ENCODE measurements at regions not wholly inside any gene's neighbourhood (a gene's known extent, or its start where the extent isn't known, plus 50 kb on each side); places are given as distances from the start of the nearest gene placed in this dataset.
"Not testable (repeated sequence)": the region's sequence is repeated elsewhere in the genome, so short reads cannot be mapped to it uniquely, and the experiment has no call there.

DNA sequence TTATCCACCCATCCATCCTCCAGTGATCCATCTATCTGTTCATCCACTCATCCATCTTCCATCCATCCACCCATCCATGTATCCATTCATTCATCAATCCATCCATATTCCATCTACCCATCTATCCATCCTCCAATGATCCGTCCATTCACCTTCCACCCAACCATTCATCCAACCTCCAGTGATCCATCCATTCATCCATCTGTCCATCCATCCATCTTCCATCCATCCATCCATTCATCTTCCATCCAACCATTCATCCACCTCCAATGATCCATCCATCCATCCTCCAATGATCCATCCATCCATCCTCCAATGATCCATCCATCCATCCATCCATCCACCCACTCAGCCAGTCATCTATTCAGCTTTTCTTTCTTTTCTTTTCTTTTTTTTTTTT lies 156.5 kb upstream of the WSCD1 start:
- no peak for DNase-seq

DNA sequence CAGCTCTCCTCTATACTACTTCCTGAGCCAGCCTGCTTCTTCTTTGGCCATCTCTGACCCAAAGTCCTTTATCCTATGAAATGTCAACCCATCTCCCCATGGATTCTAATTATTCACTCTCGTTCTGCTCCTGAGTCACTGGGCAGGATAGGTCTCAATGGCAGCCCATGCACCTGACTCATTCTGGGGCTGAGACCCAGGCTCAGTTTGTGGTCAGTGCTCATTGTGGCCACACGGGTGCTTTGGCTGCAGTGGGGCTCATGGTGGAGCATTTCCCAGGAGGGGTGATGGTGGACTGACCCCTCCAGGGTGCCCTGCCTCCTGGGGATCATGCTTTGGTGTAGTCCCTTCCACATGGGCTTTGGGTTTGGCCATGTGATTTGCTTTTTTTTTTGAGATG lies 154.8 kb upstream of the WSCD1 start:
- DNase-seq = no peak

DNA sequence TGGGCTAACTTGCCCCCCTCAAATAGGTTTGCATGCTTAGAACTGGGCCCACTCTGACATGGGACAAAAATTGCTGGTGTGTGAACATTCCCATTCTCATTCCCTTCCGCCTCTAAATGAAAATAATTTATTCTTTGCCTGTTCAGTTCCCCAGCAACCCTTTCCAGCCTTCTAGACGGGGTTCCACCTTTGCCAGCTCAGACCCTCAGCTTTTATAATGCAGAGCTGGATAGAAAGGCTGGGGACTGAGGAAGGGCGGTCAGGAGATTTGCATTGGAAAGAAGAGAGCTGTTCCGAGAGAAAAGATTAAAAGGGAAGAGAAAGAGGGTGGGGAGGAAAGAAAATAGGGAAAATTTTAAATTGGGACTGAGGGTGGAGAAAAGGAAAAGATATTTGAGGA lies 151.1 kb upstream of the WSCD1 start:
- DNase-seq = no peak

DNA sequence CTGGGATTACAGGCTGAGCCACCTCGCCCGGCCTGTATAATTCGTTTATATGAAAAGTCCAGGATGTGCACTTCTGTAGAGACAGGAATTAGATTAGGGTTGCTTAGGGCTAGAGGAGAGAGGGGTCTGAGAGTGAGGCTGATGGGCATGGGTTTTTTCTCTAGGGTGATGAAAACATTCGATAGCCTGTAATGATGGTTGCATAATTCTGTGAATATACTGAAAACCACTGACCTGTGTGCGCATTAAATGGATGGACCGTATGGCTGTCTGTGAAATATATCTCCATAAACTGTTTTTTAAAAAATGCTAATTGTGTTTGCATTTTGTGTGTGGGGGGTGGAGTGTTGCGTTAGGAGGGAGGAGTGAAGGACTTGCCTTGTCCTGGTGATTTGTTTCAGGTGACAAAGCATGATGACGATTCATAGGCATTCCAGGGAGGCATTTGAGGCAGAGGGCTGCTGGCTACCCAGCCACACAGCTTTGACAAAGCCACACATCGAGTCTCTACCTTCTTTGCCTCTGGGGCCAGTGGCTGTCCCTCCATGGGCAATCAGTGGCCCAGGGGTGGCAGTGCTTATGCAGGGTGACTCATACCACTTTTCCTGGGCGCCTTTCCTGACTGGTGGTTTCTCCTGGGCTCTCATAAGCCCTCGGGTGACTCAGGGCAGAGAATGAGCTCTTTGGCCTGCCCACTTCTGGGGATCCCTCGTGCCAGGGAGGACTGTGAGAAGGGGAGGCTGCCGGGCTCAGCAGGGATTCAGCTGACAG lies 148.5 kb upstream of the WSCD1 start:
- DNase-seq = no peak

DNA sequence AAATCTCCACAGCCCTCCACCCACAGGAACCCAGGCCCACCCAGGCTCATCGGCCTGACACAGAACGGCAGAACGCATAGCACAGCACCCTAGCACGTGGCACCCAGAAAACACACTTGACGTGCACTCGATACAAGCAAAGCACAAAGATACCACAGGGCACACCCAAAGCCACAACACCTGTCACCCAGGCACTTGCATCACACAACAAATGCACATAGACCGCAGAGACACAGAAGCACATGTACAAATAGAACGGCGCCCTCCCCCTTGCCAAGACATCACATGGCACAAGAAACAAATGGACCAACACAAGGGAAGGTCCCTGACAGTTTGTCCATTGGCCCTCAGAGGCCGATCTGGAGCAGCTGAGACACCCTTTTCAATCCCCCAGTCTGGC lies 147.7 kb upstream of the WSCD1 start:
- no peak for DNase-seq

DNA sequence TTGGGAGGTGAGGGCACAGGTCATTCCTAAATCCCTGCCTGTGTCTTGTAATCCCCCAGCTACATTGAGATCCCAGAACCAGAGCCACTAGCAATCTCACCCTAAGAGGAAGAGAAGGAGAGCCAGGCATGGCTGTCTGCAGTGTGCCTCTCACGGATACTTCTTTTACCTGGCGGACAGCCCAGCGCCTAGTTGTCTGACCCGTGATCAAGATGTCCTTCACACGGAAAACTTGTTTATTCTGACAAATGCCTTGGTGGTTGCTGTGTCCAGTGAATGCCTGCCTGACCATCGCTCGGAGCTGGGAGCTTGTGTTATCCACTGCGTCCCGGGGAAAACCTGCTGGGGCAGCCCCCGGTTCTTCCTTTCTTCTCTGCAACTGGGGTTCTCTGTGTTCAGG lies 140.5 kb upstream of the WSCD1 start:
- DNase-seq = no peak

DNA sequence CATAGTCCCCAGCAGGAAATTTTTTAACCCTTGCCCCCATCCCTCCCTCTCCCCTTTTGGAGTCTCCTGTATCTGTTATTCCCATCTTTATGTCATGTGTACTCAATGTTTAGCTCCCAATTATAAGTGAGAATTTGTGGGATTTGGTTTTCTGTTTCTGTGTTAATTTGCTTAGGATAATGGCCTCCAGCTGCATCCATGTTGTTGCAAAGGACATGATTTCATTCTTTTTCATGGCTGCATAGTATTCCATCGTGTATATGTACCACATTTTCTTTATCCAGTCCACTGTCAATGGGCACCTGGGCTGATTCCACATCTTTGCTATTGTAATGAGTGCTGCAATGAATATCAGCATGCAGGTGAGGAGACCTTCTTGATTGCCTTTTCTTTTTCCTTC lies 139.6 kb upstream of the WSCD1 start:
- DNase-seq = not testable (repeated sequence)

DNA sequence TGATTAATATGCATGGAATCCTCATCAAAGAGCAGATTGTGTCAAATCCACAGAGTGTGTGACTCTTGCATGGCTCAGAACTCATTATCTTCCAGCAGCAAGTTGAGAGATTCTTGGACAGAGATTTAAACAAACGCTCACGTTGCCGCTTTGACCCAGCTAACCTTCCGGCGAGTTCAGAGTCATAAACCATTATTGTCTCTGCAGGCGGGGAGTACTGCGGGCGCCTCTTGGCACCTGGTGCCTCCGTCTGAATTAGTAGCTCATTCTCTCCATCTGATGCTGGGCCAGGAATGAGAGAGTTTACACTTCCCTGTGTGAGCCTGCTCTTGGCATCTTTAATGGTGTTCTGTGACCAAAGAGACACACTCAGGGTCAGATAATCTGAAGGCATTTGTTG lies 138.6 kb upstream of the WSCD1 start:
- no peak for DNase-seq

DNA sequence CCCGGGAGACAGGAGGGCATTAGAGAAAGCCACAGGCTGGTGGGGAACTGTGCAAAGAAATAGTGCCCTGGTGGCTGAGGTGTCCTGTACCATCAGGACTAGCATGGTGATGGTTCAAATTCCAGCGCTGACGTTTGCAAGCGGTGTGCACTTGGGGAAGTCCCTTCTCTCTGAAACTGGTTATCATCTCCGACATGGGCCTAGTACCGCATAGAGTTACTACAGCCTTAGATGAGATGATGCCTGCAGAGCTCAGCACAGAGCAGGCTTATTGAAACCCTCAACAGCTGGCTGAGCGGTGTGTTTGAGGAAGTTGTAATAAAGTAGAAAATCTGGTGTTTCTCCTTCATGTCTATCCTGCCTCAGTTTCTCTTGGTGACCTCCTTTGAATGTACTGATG lies 136.7 kb upstream of the WSCD1 start:
- no peak for DNase-seq

DNA sequence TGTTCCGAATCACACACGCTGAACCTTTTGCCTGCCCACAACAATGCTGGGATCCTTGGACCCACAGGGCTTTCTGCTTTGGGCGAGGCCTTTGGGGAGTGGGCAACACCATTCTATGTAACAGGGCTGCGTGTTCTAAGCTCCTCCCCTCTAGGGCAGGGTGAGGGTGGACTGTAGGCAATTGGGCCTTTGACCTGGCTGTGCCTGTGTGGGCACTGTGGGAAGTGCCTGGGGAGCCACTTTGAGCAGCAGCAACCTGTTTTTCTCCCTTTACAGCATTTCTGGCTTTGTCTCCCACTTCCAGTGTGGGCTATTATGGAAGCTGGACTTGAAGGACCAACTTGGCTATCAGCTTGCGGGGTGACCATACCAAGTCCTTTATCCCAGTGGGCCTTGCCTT lies 128.9 kb upstream of the WSCD1 start:
- DNase-seq = no peak

DNA sequence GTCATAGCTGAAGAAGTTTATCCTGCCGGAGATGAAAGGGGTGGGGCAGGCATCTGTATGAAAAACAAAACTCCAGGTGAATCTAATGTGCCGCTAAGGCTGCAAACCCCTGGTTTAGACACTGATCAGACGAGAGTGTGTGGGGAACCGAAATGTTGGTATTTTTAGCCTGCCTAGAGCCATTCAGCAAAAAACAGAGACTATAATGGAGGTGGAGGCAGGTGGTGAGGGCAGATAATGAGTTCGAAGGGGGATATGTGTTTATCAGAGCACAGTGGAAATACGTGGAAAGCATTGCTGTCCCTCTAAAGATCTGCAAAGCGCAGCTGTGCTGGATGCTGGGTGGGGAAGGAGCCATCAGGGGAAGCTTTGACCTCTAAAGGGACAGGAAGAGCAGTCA lies 127.5 kb upstream of the WSCD1 start:
- DNase-seq = no peak

DNA sequence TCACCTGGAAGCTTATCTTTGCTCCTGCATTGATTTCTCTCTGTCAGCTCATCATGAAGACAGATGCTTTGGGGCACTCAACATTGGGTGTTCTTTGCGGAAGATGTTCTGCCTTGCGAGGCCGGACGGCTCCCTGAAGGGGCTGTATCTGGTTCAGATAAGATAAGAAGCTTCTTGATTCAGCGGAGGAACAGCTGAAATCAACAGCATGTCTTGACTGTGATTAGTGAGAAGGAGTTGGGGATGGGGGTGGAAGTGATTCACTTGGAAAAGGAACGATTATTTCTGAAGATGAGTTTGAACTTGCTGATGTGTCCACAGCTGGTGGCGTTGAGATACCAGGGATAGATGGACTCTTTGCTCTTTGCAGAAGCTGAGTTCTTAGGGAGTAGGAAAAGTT lies 126.9 kb upstream of the WSCD1 start:
- DNase-seq = no peak

DNA sequence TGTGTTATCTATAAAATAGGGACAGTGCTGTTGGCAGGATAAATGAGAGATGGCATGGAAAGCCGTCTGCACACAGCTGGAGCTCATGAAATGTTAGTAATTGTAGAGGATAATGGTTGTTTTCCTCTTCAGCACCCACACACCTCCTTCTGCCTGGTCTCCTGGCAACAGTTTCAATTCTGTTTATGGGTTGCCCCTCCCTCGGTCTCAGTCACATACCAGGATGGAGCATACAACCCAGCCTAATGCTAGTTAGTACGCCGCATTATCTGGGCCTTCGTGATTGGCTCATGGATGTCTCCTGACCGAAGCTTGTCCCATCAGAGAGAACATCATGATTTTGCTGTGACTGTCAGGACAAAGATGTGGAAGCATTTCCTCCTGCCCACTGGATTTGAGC lies 126.2 kb upstream of the WSCD1 start:
- DNase-seq = no peak

DNA sequence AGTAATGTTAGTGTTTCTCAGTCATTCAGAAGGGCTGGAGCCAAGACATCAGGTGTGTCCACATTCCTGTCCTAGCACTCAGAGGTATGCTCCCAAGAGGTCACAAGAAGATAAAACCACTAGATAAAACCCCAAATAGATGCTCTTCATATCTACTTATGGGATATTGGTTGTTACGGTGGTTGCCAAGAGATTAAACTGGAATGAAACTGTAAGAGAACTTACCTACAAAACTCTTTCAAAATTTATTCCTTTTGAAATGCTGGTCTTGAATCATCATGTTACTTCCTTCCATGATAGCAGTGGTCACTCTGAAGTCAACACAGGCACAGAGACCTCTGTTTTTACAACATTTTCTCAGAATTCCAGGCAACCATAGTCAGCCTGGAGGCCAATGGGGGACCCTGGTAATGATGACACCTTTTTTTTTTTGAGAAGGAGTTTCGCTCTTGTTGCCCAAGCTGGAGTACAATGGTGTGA lies 122.4 kb upstream of the WSCD1 start:
- DNase-seq = no peak

DNA sequence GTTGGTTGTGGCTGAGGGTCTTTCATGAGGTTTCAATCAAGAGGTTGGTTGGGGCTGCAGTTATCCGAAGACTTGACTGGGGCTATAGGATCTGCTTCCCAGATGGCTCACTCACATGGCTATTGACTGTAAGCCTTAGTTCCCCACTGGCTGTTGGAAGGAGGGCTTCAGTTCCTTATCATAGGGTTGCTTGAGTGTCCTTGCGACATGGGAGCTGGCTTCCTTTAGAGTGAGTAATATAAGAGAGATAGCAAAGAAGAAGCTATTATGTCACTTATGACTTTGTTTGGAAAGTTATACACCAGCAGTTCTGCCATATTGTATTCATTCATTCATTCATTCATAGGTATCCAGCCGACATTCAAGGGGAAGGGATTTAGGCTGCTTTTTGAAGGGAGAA lies 121.4 kb upstream of the WSCD1 start:
- no peak for DNase-seq

DNA sequence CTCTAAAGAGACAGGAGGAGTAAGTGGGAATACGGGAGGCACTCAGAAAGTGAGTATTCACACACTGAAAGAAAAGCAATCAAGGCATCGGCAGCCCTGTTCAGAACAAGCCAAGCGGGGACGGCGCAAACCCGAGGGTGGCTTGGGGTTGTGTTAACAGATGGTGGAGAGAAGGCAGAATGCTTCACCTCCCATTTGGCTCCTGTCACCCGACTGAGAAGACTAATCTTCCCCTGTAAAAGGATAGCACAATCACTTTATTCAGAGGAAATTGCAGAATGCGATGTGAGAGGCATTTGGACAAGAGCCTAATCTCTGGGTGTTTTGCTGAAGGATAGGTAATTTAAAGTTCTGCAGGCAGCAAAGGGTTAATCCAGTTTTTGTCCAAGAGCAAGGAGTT lies 119.3 kb upstream of the WSCD1 start:
- DNase-seq = no peak

DNA sequence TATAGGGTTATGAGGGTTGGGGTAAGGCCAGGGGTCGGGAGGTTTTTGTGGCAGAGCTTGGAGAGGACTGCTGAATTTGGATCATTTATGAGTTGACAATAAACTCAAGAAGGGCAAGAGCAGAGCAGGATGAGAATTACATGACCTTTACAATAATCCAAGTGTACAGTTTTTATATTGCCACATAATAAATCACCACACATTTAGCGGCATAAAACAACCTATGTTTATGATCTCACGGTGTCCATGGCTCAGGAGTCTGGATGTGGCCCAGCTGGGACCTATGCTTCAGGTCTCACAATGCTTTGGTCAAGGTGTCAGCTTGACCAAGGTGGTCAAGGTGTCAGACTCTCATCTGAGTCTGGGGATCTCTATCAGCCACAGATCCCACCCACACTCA lies 118.3 kb upstream of the WSCD1 start:
- DNase-seq = no peak

DNA sequence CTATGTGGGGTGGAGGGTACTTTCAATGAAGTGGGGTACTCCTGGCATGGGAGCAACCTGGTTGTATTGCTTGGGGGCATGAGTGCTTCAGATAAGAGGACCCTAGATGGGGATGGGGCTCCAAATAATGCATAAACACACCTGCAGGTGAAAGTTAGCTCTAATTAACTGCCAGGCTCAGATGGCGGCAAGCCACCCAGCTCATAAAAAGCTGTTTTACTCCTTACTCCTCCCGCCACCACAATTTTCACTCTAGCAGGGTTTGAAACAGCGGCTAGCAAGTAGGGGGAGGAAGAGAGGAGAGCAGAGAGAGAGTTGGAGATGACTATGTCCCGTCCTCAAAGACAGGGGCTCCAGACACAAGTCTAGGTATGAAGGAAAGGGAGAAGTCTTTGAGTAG lies 117.7 kb upstream of the WSCD1 start:
- DNase-seq = no peak

DNA sequence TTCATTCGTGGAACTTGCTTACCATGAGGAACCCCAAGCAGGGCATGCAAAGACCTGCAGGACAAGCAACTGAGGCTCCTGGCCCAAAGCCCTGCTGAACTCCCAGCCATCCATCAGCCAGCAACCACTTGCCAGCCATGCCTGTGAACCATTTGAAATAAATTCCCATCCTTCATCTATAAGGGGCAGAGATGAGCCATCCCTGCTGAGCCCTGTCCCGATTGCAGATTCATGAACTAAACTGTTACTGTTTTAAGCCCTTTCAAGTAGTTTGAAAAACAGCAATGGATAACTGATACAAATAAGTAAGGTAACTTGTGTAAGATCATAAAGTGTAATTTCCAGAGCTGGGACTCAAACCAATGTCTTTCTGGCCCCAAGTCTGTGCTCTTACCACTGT lies 114.4 kb upstream of the WSCD1 start:
- DNase-seq = no peak

DNA sequence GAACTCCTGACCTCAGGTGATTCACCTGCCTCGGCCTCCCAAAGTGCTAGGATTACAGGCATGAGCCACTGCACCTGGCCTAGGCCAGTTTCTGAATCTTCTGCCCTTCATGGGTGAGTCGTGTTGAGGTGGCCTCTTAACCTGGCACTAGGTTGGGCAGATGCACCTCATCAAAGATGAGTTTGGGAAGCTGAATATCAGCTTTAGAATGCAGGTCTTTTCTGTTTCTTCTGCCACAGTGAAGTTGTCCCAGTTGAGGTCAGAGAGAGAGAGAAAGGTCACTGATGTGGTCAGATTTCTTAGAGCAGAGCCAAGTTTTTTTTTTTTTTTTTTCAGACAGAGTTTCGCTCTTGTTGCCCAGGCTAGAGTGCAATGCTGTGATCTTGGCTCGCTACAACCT lies 111.3 kb upstream of the WSCD1 start:
- DNase-seq = no peak

DNA sequence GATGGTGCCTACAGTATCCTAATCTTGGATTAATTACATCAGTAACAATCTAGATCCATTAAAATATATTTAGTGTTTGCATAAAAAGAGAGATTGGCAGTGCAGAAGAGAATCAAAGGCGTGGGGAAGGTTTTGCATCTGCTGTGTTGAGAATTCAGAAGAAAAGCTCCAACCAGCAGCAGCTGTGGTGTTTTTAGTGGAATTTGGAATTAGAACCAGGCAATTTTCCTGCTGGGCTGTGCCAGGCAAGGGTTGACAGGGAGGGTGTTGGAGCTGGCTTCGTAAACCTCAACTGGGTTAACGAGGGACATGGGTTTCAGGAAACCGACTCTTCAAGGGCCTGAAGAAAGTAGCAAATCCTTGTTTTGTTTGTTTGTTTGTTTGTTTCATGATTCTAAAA lies 107.8 kb upstream of the WSCD1 start:
- DNase-seq = no peak

DNA sequence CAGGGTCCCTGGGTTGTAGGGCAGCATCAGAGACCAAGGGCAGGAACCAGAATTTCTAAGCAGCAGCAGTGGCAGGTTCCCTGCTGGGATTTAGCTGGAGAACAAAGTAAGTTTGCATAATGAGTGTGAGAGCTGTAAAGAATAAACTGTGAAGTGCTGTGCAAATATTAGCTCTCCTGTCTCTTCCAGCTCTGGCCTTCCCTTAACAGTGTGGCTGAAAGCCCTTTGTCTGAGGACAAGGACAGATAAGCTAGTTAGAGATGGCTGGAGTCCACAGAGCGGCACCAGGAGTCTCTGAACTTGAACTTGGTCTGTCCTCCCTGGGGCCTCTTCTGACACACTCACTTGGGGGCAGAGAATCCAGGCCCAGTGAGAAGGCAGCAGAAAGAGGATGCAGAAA lies 98.2 kb upstream of the WSCD1 start:
- DNase-seq = no peak

DNA sequence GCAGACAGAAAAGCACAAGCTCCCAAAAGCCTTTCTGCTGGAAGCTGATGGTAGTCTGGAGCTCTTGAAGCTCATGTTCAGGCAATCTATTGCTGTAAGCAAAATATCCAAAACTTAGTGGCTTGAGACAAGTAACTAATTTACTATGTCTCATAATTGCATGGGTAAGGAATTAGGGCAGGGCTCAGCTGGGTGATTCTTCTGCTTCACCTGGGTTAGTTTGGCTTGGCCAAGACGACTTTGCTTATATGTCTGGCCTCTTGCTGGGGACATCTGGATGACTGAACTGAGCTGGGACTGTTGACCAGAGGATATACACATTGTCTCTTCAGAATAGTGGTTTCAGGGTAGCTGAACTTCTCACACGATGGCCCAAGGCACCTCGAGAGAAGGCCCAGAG lies 96.8 kb upstream of the WSCD1 start:
- no peak for DNase-seq

DNA sequence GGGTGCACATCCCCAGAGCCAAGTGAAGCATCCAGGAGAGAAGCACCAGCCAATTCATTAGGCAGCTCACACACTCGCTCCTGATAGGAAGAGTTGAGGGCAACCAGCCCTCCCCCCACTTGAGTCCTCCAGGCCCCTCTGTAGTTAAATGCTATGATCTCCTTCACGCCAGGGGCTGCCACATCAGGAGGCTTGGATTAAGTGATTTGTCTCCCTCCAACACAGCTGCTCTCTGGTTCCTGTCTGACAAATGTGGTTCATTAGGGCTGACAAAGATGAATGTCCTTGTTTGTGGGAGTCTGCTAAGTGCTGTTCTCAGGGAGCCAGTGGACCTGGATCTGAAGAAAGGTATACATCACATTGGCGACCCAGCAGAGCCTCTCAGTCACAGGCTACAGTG lies 94.5 kb upstream of the WSCD1 start:
- no peak for DNase-seq

DNA sequence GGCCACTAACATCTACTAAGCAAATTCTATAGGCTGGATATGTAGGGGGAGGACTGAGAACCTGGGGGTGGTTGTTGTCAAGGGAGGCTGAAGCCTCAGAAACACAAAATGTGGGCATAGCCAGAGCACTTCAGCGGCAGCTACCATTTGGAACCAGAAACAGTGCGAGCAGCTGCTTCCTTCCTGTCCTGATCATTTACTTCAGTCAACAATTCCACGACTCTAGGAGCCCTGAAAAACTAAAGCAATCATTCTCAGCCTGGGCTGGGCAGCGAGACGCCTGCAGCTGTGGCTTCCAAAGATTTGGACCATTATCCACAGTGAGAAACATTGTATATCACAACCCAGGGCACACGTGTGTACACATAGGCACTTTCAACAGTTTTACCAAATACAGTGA lies 93.9 kb upstream of the WSCD1 start:
- no peak for DNase-seq

DNA sequence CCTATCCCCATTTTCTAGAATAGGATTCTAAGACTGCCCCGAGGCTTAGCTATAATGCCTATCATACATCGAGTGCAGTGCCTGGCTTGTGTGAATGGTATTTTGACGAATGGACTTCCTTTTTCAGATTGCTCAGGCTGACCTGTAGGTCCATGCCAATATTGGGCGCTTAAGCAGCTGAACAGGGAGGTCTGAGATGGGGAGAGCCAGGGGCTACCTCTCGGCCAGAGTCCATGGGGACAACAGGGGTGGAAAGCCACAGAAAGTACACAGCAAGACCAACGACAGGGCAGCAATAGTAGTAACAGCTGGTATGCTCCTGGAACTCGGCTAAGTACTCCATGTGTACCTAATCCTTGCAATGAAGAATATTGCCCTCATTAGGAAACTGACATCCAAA lies 91.7 kb upstream of the WSCD1 start:
- no peak for DNase-seq

Data from stimulated activated CD4-positive, alpha-beta T cell treated with anti-CD3 and anti-CD28 coated beads, Interleukin-2, amount 100 ng/mL, for 48 hours (primary cell).